ENCODE measurements at regions not wholly inside any gene's neighbourhood (a gene's known extent, or its start where the extent isn't known, plus 50 kb on each side); places are given as distances from the start of the nearest gene placed in this dataset.

- 85% methylated on average over 7 of the region's 7 CpGs; no CpG with 5 or more reads in 1 of the 2 experiments for WGBS, 2 experiments (ENCODE audit: extremely low coverage in 1 of 2, insufficient coverage in 1 of 2, insufficient read length in 1 of 2, insufficient replicate concordance in 2 of 2, low coverage in 1 of 2, low lambda C conversion rate in 2 of 2, missing lambda C conversion rate in 1 of 2)
- H2BK20ac ChIP-seq (ENCODE audit: low read length) = no peak overlapping the region
Observed at GRCh38 chr3:24986612-24987011, 441.5 kb upstream of the RARB start.

More at GRCh38 chr3:24986612-24987011, 441.5 kb upstream of the RARB start:
- Histone ChIP-seq H3K27me3 (replicated peaks in 1 of 4; ENCODE audit: control insufficient read depth in 3 of 4, extremely low read depth in 1 of 4, insufficient read depth in 3 of 4, low read length in 3 of 4) (no peaks in the 10 kb centered on the region), H3K23ac (ENCODE audit: insufficient read length) (no peak overlapping the region), H3K4me2 (ENCODE audit: insufficient read depth in 1 of 2, low read depth in 2 of 2, low read length in 2 of 2) (no peak overlapping the region), H3K4me1 (replicated peaks in 1 of 4; ENCODE audit: control insufficient read depth in 3 of 4, insufficient read depth in 4 of 4, low read length in 3 of 4) (peaks cover 0 to 3% (median 0%) of the 10 kb centered on the region in 4 experiments; a peak in 1 of 7 replicates), H3K79me2 (ENCODE audit: control insufficient read depth in 1 of 2, insufficient read depth in 2 of 2, low read length in 2 of 2) (no peaks in the 10 kb centered on the region; a peak in 1 of 4 replicates), H2BK120ac (replicated peaks; ENCODE audit: low read depth, low read length) (no peak overlapping the region), H3K4ac (replicated peaks; ENCODE audit: insufficient read length, low read depth, low read length) (no peak overlapping the region), H3K36me3 (ENCODE audit: control insufficient read depth in 2 of 4, insufficient read depth in 4 of 4, low read length in 3 of 4) (no peaks in the 10 kb centered on the region), H3K56ac (replicated peaks; ENCODE audit: insufficient read length, low read depth, low read length) (no peak overlapping the region), H2AFZ (ENCODE audit: low read length) (no peak overlapping the region), H3K27ac (ENCODE audit: low read depth, low read length) (no peak overlapping the region), H3K79me1 (ENCODE audit: low read depth, low read length) (no peaks in the 10 kb centered on the region), H3K23me2 (ENCODE audit: low read depth, low read length) (no peaks in the 10 kb centered on the region), H2BK15ac (ENCODE audit: low read length) (no peak overlapping the region), H2BK5ac (ENCODE audit: low read depth, low read length) (no peak overlapping the region), H3K9ac (replicated peaks in 1 of 4; ENCODE audit: extremely low read depth in 1 of 4, low read depth in 3 of 4, low read length in 3 of 4) (no peak overlapping the region), H3K18ac (ENCODE audit: extremely low read depth, low read length) (no peak overlapping the region), H4K91ac (replicated peaks; ENCODE audit: insufficient read length, low read length) (no peak overlapping the region), H4K5ac (ENCODE audit: insufficient read length, low read depth, low read length) (no peak overlapping the region), H4K20me1 (replicated peaks in 1 of 2; ENCODE audit: control insufficient read depth in 1 of 2, insufficient read depth in 2 of 2, low read length in 2 of 2) (no peaks in the 10 kb centered on the region), H2AK5ac (ENCODE audit: low read depth, low read length) (no peak overlapping the region), H3K9me3 (ENCODE audit: insufficient read depth in 2 of 2, low read depth in 1 of 2, low read length in 1 of 2) (no peaks in the 10 kb centered on the region), H3K4me3 (ENCODE audit: extremely low read depth in 1 of 4, insufficient read depth in 2 of 4, low read depth in 3 of 4, low read length in 4 of 4) (no peak overlapping the region), H4K8ac (ENCODE audit: extremely low read depth, insufficient read depth, low read length) (no peak overlapping the region), H3K14ac (ENCODE audit: insufficient read length) (no peak overlapping the region), H2BK12ac (ENCODE audit: low read depth, low read length) (no peak overlapping the region)
- no peak for DNase-seq (ENCODE audit: low read depth in 1 of 2, low spot score in 2 of 2)
- TF ChIP-seq RAD21 (IDR thresholded peaks at IDR 0.05 in 1 of 2, conservative IDR thresholded peaks at IDR 0.05 in 1 of 2; ENCODE audit: low read depth in 2 of 2, low read length in 2 of 2) (no peak), MAFK (IDR thresholded peaks at IDR 0.05; ENCODE audit: low read depth, low read length) (no peak), EZH2 (IDR thresholded peaks at IDR 0.05; ENCODE audit: low read depth, low read length, severe bottlenecking) (no peak), CHD1 (IDR thresholded peaks at IDR 0.05; ENCODE audit: low read depth, low read length) (no peak), ZNF274 (IDR thresholded peaks at IDR 0.05; ENCODE audit: borderline replicate concordance, extremely low read depth, low read length) (no peak), NANOG (IDR thresholded peaks at IDR 0.05; ENCODE audit: insufficient read depth, low read depth, low read length, poor library complexity, severe bottlenecking) (no peak), BRCA1 (IDR thresholded peaks at IDR 0.05; ENCODE audit: low read depth, low read length) (no peak), RBBP5 (IDR thresholded peaks at IDR 0.05; ENCODE audit: borderline replicate concordance, low read depth, low read length) (no peak), BCL11A (IDR thresholded peaks at IDR 0.05; ENCODE audit: low read depth in 2 of 2, low read length in 2 of 2) (no peak)
- FAIRE-seq = no peak
- ChIA-PET CTCF (ENCODE audit: partially characterized antibody) (interaction anchor here (0.7 to 1.4 kb wide), 3 partner anchors 47 to 580 kb away, joined by 3 to 4 read pairs (median 3); no protein-coding TSS in a partner anchor), POLR2A (ENCODE audit: partially characterized antibody) (no interaction called here)

Data from H1 (cell line).